Kidney capillary endothelial cell (primary cell): ENCODE measurements at regions not wholly inside any gene's neighbourhood (a gene's known extent, or its start where the extent isn't known, plus 50 kb on each side); places are given as distances from the start of the nearest gene placed in this dataset.

Experiments
- DNase-seq: peaks from one replicate; pipeline ENCODE4 v3.0.0-alpha.2; 2018; ENCODE audit warnings: low spot score

DNA sequence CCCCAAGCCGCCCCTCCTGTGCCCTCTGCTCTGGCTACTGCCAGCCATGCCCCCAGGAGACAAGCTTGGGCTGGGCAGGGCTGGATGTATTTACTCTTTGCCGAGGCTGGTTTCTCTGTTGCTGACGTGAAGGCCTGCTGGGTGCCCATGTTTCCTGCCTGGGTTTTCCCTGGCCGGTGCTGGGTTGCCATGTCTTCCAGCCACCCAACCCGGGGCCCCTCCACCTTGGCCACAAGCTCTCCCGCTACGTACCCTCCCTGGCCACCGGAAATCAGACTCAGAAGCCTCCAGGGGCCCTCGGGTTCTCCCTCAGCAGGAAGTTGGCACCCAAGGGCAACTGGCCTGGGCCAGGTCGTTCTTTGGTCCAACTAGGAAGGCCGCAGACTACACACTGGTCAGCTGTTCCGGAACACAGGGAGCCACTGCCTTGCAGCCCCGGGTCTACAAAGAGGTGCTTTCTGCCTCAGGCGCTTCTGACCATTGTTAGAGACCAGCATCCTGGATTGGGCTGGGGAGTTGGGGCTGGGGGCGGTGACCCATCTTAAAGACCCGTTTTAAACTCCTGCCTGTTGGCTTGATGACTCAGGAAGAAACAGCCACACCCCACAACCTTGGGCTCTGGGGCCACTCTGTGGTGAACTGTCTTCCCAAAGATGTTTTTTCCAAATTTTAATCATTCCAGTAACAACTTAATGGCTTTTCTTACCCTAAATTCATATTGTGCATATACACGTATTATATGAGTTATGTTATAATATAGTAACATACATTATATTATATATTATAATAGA is 71.2 kb upstream of the RUNX3 start:
- DNase-seq: no peak

DNA sequence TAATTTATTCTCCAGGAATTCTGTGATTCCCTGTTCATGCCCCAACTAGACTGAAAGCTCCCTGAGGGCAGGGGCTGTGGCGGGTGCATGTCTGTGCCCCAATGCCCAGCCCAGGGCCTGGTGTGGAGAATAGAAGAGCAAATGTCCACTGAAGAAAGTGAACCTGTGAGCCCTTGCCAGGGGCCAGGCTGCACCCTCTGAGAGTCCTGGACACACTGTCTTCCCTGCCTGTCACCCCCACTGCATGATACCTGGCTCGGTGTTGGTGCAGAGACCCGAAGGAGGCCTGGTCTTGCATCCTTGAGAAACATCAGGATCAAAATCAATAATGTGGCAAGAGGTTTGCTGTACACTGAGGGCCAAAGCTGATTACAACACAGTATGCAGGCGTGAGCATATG is 69.8 kb upstream of the RUNX3 start:
- no peak for DNase-seq

DNA sequence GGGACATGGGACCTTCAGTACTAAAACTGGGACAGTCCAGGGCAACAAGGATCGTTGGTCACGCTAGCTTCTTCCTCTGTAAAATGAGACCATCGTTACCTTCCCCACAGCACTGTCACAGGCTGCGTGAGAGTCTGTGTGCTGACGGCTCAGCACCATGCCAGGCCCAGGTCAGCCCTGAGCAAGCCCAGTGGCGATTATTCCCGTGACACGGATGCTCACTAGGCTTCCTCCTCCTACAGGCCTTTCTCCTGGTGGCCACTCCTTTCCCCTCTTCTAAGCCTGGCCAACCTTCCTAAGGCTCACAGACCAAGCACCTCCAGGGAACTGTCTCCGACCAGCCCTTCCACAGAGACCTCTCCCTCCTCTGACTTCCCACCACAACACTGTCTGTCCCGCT is 69.3 kb upstream of the RUNX3 start:
- DNase-seq: no peak

DNA sequence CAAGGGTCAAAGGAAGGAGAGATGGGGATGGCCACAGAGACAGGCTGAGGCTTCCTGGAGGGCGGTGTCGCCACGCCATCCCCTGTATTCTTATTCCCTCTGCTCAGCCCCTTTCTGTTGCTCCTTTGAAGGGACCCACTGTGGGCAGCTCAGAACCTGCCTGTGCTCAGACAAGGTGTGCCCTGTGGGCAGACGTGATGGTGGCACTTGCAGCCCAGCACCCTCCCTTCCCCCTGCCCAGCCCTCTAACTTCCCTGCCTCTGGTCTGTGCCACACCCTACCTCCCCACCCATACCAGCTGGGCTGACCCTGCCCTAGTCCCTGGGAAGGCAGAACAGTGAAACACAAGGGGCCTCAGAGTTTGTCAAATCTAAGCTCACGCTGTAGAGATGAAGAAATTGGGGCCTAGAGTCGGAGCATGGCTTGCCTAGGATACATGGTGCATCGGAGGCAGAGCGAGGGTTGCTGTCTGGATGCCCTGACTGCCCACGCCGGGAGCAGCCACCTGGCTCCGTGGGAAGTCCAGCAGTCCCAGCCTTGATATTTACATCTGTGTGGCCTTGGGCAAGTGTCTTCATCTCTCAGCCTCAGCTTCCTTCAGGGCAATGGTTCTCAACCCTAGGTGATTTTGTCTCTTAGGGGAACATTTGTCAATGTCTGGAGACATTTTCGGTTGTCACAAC is 68.6 kb upstream of the RUNX3 start:
- no peak for DNase-seq

DNA sequence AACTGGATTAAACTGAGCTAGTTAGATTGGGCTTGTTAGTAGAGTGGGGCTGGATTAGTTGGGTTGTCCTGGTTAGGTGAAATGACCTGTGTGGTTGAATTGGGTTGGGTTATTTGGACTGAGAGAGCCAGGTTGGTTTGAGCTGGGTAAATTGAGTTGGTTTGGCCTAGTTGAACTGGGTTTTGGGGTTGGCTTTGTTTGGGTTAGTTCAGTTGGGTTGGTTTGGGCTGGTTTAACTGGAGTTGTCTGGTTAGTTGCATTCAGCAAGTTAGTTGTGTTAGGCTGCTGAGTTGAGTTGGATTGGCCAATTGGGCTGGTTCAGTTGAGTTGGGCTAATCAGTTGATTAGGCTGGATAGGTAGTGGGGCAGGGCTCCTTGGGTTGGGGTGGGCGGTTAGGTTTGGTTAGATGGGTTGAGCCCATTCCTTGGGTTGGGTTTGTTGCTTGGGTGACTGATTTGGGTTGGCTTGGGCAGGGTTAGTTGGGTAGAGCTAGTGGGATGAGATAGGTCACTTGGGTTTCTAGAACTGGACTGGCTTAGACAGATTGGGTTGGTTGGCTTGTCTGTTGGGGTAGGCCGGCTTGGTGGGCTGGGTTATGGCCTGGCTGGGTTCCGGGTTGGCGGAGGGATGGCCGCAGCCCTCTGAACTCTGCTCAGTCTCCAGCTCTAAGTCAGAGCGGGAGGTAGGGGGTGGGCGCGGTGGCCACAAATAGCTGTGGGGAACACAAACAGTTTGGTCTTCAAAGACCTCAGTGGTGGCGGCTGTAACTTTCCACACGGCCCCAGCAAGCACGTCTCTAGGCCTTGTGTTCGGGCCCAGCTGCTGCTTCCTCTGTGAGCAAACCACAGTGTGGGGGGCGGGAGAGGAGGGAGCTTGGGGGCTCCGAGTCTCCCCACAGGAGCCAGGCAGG is 67.2 kb upstream of the RUNX3 start:
- no peak for DNase-seq

DNA sequence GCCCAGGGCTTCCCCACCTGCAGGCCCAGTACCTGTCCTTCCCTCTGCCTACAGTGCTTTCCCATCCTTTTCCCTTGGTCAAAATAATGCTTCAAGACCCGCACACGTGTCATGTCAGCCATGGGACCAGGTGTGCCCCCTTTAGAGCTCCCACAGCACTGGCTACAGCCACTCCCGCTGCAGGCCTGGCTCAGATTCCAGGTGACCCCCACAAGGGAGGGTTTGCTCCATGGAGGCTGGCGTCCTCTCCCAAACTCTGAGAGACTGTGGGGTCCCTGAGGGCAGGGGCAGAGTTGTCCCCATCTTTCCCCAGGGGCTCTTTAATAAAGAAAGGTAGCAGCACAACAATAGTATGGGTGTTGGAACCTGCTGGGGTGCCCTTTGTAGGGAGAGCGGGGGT is 66.4 kb upstream of the RUNX3 start:
- DNase-seq: no peak

DNA sequence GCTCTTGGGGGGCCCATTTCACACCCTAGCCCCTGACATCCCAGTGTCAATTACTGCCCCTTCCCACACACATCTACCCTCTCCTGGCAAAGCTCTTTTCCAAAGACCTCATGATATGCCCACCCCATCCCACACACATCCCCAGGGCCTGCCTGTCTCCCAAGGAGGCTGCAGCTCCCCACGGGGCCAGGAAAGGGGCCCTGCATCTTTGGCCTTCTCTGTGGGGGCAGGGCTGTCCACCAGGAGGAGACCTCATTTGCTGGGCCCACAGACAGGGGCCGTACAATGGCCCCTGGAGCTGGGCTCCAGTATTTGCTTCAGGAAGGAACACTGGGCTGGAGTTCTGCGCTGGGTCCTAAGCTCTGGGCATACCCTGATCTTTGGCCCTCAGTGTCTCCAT is 65.6 kb upstream of the RUNX3 start:
- no peak for DNase-seq

DNA sequence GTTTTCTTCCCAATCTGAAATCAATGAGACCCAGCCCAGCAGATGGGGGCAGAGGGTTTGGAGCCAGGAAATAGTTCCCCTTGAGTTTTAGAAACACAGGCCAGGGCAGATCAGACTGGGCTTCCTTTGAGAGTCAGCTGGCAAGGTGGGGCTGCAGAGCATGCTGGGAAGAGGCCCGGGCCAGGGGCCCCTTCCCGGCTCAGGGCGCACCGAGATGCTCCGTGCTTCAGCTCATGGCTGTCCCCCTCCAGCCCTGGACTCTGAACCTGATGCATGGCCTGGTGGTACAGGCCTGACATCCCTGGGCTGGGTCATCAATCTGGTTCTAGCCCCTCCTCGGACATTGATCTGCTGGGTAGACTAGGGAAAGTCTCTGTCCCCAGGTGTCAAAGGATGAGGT is 65.1 kb upstream of the RUNX3 start:
- DNase-seq: no peak

DNA sequence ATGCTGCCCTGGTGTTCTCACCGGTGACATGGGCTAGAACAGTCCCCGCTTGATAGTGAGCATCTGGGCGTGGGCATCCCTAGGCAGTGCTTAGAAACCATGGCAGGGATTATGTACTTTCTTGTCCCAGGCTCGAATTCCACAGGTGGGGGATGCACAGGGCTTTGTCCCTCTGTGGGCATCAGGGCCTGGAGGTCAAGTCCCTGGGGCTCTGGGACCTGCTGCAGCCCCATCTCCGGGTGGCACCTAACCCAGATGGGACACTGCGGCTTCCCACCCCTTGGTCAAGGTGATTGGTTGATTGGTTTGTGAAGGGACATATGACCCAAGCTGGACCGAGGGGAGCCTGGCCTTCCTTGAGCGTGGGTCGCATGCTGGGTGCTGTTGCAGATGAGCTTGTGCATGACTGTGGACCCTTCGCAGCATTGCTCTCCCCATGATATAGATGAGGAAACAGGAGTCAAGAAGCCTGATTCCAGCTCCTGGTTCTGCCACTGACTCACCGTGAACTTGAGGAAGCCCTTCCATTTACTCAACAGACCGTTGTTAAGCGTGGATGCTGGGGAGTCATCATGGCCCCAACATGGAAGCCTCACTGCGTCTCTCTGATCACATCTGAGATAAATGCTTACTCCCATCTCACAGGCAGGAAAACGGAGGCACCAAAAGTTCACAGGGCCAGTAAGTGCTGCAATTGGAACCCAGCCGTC is 64.0 kb upstream of the RUNX3 start:
- no peak for DNase-seq

DNA sequence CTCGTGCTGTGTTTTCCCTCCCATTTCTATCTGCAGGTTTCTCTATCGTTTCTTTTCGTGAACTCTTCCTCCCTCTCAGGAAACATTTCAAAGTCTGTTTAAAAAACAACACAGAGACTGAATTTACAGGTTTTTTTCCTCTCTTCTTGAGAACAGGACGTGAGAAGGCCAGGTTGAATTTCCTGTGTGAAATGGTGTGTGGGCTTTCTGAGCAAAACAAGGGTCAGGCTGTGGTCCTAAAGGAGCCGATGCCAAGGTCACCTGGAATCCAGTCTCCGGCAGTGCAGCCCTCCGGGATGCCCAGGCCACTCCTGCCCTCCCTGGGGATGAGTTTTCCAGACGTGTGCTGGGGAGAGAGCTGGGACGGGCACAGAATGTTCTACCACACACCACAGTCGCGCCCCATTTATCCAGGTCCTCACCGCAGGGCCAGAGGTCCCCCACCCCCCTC is 62.7 kb upstream of the RUNX3 start:
- no peak for DNase-seq

DNA sequence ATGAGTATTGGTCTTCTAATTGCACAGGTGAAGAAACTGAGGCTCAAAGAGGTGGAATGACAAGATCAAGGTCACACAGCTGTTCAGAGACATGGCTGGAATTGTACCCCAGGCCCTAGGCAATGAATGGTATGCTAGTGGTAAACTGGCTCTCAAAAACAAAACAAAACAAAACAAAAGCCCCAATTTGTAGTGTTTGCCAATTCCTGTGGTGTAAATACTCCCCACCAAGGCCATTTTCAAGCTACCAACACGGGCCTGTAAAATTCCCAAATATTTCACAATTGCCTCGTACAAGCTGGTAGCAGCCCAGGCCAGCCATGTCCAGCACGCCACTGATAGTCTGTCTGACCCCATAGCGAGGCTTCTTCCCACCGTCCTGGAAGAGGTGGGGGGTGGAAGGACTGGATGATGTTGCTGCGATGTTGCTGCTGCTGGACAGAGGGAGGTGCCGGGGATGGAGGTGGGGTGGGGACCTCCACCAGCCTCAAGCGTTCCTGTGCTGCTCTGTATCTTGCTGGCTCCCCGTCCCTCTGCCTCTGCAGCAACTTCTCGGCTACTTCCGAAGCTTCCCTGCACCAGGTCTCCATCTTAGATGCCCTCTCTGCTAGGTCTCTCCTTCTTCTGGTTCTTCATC is 62.2 kb upstream of the RUNX3 start:
- no peak for DNase-seq

DNA sequence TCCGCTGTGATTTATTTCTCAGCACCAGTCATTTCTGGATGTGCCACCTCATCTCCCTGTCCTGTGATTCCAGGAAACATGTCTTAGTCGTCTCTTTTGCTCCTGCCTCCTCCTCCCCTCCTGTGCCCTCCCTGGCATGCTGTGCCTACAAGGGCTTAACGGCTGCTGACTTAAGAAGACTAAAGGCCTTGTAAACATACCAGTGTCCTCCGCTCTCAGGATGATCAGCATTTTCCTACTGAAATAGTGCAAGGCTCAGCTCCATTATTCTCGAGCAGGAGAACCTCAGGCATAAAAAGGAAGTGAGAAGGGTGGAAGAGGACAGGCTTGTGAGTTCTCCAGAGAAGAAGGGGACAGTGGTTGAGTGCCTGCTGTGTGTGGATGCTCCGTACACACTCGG is 61.6 kb upstream of the RUNX3 start:
- no peak for DNase-seq

DNA sequence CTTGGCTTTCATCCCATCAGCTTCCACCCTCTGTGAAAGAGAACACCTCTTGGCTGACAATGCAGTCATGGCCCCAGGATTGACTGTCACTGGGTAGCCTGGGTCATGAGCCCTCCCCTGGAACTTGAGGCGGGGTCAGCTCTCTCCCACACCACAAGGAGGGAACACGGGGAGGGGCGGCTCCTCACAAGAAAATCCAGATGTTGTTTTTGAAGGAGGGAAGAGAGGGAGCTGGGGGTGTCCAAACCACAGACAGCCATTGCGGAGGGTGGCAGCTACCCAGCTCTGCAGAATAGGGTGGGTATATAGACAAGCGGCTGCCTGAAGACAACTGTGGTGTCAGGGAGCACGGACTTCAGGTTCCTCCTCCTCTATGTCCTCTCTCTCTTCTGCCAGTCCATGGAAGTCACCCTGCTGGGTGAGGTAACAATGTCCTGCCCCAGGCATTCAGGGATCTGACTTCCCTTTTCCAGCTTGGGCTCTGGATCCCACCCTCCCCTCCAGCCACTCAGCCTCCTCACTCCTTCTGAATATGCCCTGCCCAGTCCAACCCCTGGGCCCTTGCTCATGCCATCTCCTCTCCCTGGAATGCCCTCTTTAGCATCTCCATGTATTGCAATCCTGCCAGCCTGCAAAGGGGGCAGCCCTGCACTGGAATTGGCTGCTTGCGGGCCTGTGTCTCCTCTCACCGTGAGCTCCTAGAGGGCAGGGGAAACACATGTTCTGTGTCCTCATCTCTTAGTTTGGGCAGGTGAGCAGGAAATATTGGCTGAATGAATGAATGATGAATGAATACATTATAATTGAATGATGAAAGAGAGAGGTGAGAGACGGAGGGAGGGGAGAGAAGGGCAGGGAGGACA is 60.9 kb upstream of the RUNX3 start:
- DNase-seq: no peak

DNA sequence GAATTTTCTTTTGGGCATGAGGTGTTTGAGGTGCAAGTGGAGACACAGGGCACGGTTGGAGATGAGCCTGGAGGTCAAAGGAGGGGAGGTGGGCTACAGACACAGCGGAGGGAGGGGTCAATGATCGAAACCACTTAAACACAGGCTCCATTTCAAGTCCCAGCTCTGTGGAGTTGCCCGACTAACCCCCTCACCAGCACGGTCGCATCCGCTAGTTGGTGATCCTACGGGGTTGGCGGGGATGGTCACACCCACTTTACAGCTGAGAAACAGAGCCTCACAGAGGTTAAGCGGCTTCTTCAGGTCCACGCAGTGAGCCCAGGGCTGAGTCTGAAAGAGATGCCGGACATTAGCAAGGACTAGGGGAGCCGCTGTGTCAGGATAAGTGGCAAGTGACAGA is 60.1 kb upstream of the RUNX3 start:
- no peak for DNase-seq

DNA sequence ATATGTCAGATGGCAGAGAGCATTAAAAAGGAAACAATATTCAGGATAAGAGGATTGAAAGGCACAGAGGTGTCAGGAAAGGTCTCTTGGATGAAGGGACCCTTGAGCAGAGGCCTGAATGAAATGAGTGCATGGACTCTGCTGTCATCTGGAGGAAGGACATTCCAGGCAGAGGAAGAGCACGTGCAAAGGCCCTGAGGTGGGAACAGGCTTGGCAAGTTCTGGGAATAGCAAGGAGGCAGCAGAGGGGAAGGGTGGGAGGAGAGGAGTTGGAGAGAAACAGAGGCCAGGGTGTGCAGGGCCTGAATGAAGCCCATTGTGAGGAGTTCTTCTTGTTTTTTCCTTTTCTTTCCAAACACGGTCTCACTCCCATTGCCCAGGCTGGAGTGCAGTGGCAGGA is 59.0 kb upstream of the RUNX3 start:
- no peak for DNase-seq

DNA sequence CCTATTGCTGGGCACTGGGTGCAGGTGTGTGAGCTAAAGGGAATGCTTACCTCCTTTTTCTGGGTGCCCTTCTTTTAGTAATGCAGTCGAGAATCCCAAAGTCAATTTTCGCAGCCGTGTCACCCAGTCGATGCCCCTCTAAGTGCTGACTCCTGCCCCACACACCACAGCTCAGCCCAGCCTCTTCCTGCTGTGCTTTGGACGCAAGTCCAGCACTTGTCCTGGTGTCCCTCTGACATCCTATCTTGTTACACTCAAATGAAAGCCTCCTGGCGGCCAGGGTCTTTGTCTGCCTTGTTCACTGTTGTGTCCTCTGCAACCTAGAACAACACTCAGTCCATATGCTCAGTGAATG is 58.5 kb upstream of the RUNX3 start:
- no peak for DNase-seq

DNA sequence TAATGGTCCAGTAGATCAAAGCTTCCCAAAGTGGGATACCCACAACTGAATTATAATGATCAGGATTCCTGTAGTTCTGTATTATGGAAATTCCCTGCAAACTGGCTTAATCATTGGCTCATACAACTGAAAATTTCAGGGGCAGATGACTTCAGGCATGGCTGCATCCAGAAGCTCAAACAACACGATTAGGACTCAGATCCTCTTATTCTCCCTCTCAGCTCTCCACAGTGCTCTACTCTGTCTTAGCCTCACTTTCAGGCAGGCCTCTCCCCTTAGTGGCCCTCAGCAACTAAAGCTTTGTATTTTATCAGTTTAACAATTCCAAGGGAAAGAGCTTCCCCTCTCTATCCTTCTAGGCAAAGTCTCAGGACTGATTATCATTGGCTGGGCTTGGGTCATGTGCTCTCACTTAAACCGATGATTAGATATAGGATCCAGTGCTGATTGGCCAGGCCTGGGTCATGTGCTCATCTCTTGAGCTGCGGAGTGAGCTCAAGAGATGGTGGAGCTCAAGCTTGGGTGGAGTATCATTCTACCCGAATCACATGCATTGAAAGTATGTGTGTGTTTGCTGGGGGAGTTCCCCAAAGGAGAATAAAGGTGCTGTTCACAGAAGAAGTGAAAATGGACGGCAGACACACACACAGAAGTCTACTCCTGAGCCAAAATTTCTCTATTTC is 57.9 kb upstream of the RUNX3 start:
- no peak for DNase-seq

DNA sequence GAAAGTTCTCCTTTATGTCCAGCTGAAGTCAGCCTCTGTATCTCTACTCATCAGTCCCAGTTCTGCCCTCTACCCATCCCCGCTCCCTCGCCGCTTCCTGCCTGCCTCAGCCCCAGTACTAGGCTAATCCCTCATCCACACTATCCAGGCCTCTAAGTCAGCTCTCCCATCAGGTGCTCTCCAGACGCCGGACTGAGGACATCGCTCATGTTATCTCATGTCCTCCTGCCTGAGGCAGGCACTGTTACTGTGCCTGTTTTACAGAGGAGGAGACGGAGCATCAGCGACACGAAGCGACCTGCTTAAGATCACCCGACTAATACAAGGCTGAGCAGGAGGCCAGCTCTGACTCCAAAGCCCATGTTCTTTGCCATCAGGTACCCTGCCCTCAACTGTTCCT is 57.3 kb upstream of the RUNX3 start:
- no peak for DNase-seq

DNA sequence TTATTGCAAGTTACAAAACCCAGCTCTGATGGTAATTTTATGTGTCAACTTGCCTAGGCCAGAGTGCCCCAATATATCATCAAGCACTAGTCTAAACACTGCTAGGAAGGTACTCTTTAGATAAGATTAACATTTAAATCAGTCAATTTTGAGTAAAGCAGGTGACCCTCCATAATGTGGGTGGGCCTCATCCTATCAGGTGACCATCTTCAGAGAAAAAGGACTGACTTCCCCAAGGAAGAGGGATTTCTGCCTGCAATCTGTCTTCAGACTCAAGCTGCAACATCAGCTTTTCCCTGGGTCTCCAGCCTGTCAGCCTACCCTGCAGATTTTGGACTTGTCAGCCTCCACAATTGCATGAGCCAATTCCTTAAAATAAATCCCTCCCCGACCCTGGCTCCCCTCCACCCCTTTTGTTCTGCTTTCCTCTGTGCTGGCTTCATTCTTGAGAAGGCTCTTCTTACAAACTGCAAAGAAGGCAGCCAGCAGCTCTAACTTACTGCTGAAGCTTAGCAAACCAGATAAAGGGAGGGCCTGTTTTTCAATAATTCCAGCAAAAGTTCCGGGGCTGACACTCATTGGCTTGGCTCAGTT is 56.4 kb upstream of the RUNX3 start:
- no peak for DNase-seq

DNA sequence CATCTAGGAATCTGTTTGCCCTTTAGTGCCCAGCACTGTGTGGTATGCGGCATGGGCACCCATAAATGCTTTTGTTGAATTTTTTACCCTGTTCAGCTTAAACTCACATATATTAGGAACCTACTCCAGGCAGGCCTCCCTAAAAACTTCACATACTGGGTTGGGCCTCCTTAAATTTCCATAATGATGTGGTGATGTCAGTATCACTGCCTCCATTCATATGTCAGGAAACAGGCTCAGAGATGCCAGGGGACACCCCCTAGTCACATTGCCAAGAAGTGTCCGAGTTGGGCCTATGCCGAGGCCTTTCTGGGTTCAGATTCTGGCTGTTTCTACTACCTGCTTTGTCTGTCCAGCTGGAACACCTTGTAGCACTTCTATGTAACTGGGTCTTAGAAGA is 55.7 kb upstream of the RUNX3 start:
- DNase-seq: no peak
